Brain microvascular endothelial cell (primary cell): ENCODE measurements at regions not wholly inside any gene's neighbourhood (a gene's known extent, or its start where the extent isn't known, plus 50 kb on each side); places are given as distances from the start of the nearest gene placed in this dataset.
"Not testable (repeated sequence)": the region's sequence is repeated elsewhere in the genome, so short reads cannot be mapped to it uniquely, and the experiment has no call there.

Experiments
- DNase-seq: peaks from one replicate; pipeline ENCODE4 v3.0.0-alpha.2; 2020
- H3K27ac ChIP-seq: fragments of 250-450 bp; sonication (Bioruptor Pico); 2 replicates; pipeline ENCODE4 v1.5.1; 2020; ENCODE audit warnings: mild to moderate bottlenecking, moderate library complexity
- H3K27me3 ChIP-seq: fragments of 250-450 bp; sonication (Bioruptor Pico); replicated peaks from 2 replicates; pipeline ENCODE4 v1.5.1; 2020; ENCODE audit warnings: mild to moderate bottlenecking
- H3K36me3 ChIP-seq: fragments of 250-450 bp; sonication (Bioruptor Pico); replicated peaks from 2 replicates; pipeline ENCODE4 v1.5.1; 2020; ENCODE audit warnings: mild to moderate bottlenecking
- H3K4me3 ChIP-seq: 2 replicates; pipeline ENCODE4 v1.5.1; 2011; ENCODE audit warnings: low read depth, mild to moderate bottlenecking, control low read depth, low read length, moderate library complexity
- in situ Hi-C: cut with HindIII; loops from 2 replicates; pipeline ENCODE4 v1.10.0; 2017; ENCODE audit warnings: low sequenced_read_pairs, low pct_ligation_motif_present
- TF ChIP-seq, protein P1 (sequence below): IDR thresholded peaks from 2 replicates; pipeline ENCODE4 v1.5.1; 2011; ENCODE audit warnings: low read depth, mild to moderate bottlenecking, moderate library complexity, low read length, control low read depth, inconsistent platforms; ENCODE audit errors: missing control alignments

DNA sequence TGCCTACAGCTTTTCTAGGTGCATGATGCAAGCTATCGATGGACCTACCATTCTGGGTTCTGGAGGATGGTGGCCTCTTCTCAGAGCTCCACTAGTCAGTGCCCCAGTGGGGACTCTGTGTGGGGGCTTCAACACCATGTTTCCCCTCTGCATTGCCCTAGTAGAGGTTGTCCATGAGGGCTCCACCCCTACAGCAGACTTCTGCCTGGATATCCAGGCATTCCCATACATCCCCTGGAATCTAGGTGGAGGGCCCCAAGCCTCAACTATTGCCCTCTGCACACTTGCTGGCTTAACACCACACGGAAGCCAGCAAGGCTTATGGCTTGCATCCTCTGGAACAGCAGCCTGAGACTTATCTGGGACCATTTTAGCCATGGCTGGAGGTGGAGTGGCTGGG lies 1299.9 kb upstream of the MIR17HG start:
- Histone ChIP-seq H3K36me3 (no peaks in the 10 kb centered on the region), H3K27ac (no peak overlapping the region), H3K4me3 (no peak overlapping the region), H3K27me3 (no peaks in the 10 kb centered on the region)
- no peak for DNase-seq
- TF ChIP-seq, protein P1, sequence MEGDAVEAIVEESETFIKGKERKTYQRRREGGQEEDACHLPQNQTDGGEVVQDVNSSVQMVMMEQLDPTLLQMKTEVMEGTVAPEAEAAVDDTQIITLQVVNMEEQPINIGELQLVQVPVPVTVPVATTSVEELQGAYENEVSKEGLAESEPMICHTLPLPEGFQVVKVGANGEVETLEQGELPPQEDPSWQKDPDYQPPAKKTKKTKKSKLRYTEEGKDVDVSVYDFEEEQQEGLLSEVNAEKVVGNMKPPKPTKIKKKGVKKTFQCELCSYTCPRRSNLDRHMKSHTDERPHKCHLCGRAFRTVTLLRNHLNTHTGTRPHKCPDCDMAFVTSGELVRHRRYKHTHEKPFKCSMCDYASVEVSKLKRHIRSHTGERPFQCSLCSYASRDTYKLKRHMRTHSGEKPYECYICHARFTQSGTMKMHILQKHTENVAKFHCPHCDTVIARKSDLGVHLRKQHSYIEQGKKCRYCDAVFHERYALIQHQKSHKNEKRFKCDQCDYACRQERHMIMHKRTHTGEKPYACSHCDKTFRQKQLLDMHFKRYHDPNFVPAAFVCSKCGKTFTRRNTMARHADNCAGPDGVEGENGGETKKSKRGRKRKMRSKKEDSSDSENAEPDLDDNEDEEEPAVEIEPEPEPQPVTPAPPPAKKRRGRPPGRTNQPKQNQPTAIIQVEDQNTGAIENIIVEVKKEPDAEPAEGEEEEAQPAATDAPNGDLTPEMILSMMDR = no peak
- in situ Hi-C loops = no loop called here

DNA sequence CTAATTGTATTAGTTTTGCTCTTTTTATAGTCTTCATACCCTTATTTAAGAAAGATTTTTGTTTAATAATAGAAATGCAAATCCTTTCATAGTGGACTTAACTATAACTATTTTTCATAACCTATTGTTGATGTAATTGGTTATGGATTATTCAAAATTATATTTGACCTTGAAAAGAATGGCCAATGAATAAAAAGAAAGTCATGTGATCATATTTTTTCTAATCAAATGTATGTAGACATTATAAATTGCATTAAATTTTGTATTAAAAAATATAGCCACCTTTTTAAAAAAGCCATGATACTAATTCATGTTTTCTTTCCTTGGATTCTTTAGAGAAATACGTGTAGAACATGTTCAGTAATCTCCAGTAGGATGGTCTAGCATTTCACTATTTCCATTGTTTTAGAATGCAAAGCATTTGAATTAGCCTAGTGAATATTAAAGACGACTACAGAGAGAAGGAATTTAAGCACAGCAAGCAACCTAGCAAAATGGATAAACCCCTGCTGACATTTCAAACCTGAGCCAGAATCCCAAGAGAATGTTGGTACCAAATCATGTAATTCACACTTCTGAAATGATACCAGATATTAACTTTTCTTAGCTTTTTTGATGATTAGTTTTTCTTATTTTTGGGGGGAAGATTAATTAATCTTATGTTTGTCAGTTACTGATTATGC lies 1297.4 kb upstream of the MIR17HG start:
- in situ Hi-C loops = no loop called here
- Histone ChIP-seq H3K27me3 (no peaks in the 10 kb centered on the region), H3K27ac (no peak overlapping the region), H3K36me3 (no peaks in the 10 kb centered on the region), H3K4me3 (no peak overlapping the region)
- TF ChIP-seq, protein P1 = no peak
- no peak for DNase-seq

DNA sequence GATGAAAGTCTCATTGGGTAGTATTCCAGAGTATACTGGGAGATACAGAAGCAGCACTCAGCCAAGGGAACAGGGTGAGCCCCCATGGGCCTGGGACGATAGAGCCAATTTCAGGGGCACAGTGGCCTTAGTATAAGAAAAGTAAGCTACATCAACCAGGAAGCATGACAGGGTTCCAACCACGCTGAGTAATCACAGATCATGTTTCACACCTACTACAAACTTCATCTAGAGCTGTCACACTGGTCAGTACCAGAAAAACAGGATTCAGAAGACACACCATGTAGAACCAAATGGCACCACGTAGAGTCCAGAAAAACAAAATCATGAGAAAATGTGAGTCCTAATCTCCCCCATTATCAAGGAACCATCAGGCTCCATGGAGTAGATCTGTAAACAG lies 1292.4 kb upstream of the MIR17HG start:
- H3K4me3 ChIP-seq = no peak overlapping the region
- in situ Hi-C loops = no loop called here
- no peak for DNase-seq
- TF ChIP-seq, protein P1 = no peak
- no peaks in the 10 kb centered on the region for H3K27me3 ChIP-seq
- no peak overlapping the region for H3K27ac ChIP-seq
- H3K36me3 ChIP-seq = no peaks in the 10 kb centered on the region

DNA sequence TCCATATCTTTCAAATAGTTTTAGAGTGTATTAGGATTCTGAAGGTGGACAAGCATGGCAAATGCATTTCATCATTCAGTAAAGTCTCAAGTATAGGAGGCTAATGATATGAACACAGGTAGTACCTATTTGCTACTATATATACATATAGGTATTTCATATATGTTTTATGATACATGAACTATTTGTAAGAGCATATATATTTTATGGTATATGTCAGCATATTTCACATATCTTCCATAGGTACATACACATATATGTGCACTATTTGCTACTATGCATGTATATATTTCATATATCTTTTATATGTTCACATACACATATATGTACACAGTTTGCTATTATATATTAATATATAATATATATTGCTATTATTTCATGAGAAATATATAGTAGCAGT lies 1291.7 kb upstream of the MIR17HG start:
- Histone ChIP-seq H3K4me3 (no peak overlapping the region), H3K36me3 (no peaks in the 10 kb centered on the region), H3K27me3 (no peaks in the 10 kb centered on the region), H3K27ac (no peak overlapping the region)
- in situ Hi-C loops = no loop called here
- TF ChIP-seq, protein P1 = no peak
- no peak for DNase-seq

DNA sequence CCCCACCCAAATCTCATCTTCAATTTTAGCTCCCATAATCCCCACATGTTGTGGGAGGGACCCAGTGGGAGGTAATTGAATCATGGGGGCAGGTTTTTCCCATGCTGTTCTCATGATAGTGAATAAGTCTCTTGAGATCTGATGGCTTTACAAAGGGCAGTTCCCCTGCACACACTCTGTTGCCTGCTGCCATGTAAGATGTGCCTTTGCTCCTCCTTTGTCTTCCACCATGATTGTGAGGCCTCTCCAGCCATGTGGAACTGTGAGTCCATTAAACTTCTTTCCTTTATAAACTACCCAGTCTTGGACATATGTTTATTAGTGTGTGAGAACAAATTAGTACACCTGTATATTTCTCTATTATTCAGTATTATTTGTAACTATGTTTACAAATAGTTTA lies 1283.3 kb upstream of the MIR17HG start:
- H3K4me3 ChIP-seq, H3K36me3 ChIP-seq, DNase-seq, H3K27ac ChIP-seq, H3K27me3 ChIP-seq, in situ Hi-C loops: not testable (repeated sequence)

DNA sequence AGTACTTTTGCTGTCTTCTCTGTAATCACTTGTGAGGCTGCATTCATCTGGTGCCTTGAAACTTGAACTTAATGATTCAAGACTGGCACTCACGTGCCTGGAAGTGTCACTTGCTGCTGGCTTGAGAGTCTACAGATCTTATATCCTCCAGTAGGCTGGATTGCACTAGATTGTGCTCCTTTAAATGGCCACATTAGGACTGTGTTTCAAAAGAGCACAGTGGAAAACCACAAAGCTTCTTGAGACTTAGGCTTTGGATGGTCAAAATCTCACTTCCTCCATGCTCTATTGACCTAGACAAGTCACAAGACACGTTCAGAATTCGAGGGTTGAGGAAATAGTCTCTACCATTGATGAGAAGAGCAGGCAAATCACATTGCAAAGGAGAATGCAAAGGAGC lies 1278.8 kb upstream of the MIR17HG start:
- TF ChIP-seq, protein P1 = no peak
- Histone ChIP-seq H3K27me3 (no peaks in the 10 kb centered on the region), H3K4me3 (no peak overlapping the region), H3K36me3 (no peaks in the 10 kb centered on the region), H3K27ac (no peak overlapping the region)
- in situ Hi-C loops = no loop called here
- DNase-seq = no peak
